ENCODE measurements at regions not wholly inside any gene's neighbourhood (a gene's known extent, or its start where the extent isn't known, plus 50 kb on each side); places are given as distances from the start of the nearest gene placed in this dataset.
A peak's percentile ranks its signal among the peaks of the same experiment; 100 is the strongest.

DNA sequence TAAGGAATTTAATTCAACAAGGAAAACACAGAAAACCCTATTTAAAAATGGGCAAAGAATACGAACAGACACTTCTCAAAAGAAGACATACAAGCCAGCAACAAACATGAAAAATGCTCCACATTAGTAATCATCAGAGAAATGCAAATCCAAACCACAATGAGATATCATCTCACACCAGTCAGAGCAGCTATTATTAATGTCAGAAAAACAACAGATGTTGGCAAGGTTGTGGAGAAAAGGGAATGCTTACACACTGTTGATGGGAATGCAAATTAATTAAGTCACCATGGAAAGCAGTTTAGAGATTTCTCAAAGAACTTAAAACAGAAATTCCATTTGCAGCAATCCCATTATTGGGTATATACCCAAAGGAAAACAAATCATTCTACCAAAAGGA, 55.2 kb downstream of the GCC1 start:
- TF ChIP-seq CTCF (IDR thresholded peaks at IDR 0.05) = no peak
- TF ChIP-seq ZFX (IDR thresholded peaks at IDR 0.05; ENCODE audit: borderline replicate concordance) = no peak
- H3K27ac ChIP-seq = no peak overlapping the region

- H3K27ac ChIP-seq = no peak overlapping the region
- TF ChIP-seq CTCF (IDR thresholded peaks at IDR 0.05) (no peak), ZFX (IDR thresholded peaks at IDR 0.05; ENCODE audit: borderline replicate concordance) (no peak)
Observed at GRCh38 chr7:127527561-127527960, 57.8 kb downstream of the GCC1 start.

- no peak overlapping the region for H3K27ac ChIP-seq
- TF ChIP-seq CTCF (IDR thresholded peaks at IDR 0.05) (no peak), ZFX (IDR thresholded peaks at IDR 0.05; ENCODE audit: borderline replicate concordance) (no peak)
Observed at GRCh38 chr7:127525866-127526480, 59.4 kb downstream of the GCC1 start.

DNA sequence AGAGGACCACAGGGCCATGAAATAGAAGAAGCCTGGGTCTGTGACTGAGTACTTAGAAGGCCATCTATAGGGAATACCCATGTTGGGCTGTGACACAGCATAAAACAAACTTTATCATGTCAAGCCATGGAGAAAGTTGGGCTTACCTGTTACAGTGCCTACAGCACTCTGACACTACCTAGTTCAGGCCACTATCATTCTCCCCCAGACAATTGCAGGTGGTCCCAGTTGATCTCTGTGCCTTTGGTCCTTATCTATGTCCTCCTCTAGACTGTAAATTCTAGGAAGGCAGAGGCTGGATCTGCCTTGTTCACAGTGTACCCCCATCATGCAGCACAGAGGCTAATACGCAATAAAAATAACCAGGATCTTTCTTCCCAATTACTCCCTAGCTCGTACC, 69.1 kb downstream of the GCC1 start:
- TF ChIP-seq CTCF (IDR thresholded peaks at IDR 0.05) = no peak
- TF ChIP-seq ZFX (IDR thresholded peaks at IDR 0.05; ENCODE audit: borderline replicate concordance) = no peak
- no peak overlapping the region for H3K27ac ChIP-seq

DNA sequence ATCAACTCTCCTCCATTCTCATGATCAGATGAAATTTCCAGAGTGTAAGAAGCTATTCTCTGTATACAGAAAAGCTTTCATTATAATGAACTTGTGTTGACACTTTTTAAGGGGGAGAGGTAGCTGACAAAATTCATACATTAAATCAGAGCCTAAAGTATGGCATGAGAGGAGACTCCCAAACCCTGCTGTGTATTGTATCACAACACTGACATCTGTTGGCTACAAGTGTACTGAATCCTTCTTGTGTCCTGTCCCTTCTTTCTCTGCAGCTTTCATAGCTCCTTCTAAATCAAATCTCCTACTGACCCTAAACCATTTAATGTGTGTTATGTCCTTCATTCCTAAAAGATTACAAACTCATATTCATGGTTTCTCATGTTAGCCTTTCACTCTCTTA, 70.9 kb downstream of the GCC1 start:
- no peak for TF ChIP-seq ZFX (IDR thresholded peaks at IDR 0.05; ENCODE audit: borderline replicate concordance)
- peak; percentile 73 for TF ChIP-seq CTCF (IDR thresholded peaks at IDR 0.05)

DNA sequence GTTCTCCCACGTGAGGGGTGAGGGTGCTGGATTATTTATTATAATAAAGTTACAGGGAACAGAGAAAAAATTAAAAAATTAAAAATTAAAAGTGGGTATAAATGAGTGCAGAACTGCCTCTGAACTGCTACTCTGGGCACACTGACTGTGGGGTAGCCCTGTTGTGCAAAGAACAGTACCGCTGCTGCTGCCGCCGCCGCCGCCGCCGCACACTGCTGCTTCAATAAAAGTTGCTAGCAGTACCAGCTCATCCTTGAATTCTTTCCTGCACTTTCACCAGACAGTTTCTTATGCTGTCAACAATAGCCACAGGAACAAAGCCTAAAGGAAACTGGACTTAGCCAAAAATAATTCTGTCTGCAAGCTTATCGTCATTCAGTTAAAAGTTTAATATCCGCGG, 72.1 kb downstream of the GCC1 start:
- no peak for TF ChIP-seq CTCF (IDR thresholded peaks at IDR 0.05)
- TF ChIP-seq ZFX (IDR thresholded peaks at IDR 0.05; ENCODE audit: borderline replicate concordance) = no peak
- H3K27ac ChIP-seq = no peak overlapping the region

More for the DNA sequence above, 70.9 kb downstream of the GCC1 start:
- no peak overlapping the region for H3K27ac ChIP-seq

DNA sequence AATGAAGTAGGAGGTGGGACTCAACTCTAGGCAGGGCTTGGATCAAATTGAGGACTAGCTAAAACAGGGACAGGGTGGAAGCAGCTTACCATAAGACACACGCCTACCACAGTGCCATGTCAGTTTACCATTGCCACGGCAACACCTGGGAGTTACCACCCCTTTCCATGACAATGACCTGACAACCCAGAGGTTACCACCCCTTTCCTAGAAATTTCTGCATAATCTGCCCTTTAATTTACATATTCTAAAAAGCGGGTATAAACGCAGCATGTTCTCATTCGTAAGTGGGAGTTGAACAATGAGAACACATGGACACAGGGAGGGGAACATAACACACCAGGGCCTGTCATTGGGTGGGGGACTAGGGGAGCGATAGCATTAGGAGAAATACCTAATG, 72.7 kb downstream of the GCC1 start:
- H3K27ac ChIP-seq = no peak overlapping the region
- TF ChIP-seq ZFX (IDR thresholded peaks at IDR 0.05; ENCODE audit: borderline replicate concordance) (no peak), CTCF (IDR thresholded peaks at IDR 0.05) (no peak)

Data from 22Rv1 (cell line).